ENCODE measurements at regions not wholly inside any gene's neighbourhood (a gene's known extent, or its start where the extent isn't known, plus 50 kb on each side); places are given as distances from the start of the nearest gene placed in this dataset.
"Not testable (repeated sequence)": the region's sequence is repeated elsewhere in the genome, so short reads cannot be mapped to it uniquely, and the experiment has no call there.

GRCh38 chr2:21746499-21746898, 622.7 kb downstream of the TDRD15 start:
- DNase-seq = no peak

DNA sequence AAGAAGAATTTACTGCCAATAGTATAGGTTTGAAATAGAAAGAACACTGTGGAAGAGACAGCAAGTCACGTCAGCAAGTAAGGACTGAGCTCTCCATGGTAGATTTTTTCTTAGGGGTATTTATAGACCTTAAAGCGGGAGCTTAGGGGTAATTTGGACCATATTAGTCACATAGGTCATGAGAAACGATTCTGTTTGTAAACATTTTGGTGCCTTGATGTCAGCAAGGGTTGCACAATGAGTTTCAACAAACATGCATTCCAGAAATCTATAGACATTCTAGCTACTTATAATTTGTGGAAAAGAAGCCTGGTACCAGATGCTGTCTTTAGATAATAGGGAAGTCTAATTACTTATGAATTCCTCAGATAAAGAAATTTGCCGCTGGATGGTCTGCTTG, 624.7 kb downstream of the TDRD15 start:
- DNase-seq = no peak

DNA sequence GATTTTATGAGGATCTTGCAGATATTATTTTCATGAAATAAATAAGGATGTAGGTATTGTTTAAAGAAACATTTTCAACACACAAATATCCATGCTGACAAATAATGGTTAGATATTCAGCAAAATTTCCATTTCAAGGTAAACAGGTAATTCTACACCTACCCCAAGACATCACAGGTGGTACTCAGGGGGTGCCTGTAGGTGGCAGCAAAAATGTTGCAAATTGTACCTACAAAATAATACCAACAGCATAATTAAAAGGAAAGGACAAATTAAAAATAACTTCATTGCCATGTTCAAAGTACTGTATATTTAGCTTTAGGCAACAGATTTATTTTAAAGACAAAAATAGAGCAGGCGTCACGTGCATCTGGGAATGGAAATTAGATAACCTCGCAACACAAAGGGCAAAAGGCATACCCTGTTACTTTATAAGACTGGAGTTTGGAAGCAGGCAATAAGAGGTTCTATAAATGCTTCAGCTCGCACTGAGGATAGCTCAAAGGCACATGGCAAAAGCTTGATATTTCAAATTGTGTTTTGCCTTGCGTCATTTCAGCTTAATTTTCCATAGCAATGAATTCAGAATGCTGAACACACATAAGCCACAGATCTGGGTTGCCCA, 630.5 kb downstream of the TDRD15 start:
- no peak for DNase-seq

- no peak for DNase-seq
Measured at GRCh38 chr2:21757805-21758430, 634.1 kb downstream of the TDRD15 start.

DNA sequence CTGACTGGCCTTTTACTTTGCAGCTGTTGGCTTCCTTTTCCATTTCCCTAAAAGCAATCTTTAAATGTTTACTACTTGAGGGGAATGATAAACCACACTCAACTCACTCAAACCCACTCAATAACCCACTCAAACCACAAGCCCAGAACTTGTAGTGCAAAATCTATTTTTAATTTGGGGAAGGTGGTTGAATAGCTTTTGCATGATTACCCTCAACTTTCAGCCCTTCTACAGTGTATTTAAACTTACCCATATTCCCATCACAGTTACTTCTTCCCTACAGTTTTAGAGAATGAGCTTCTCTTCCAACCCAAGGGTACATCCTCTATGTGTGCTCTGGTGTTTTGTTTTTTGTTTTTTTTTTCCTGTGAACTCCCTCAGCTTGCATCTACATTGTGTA, 636.1 kb downstream of the TDRD15 start:
- no peak for DNase-seq

- DNase-seq = no peak
Measured at GRCh38 chr2:21761361-21761760, 637.6 kb downstream of the TDRD15 start.

GRCh38 chr2:21763501-21763900, 639.7 kb downstream of the TDRD15 start:
- DNase-seq = no peak

DNA sequence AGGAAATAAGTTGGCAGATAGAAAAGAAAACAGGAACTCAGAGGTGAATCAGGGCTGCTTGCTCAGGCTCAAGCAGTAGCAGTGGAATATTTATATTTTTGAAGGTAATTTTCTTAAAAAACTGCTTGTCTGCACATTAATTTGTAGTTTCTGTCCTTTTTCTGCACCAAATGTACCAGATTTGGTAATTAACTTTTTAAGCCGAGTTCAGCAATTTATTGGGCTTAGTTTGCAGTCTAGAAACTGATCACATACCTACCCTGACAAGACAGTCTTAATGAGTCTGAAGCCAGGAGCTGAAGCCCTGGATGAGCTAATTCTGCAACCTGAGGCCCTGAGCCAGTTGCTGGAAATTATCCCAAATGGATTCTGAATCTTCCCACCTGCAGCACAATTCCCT, 647.0 kb downstream of the TDRD15 start:
- DNase-seq = no peak

DNA sequence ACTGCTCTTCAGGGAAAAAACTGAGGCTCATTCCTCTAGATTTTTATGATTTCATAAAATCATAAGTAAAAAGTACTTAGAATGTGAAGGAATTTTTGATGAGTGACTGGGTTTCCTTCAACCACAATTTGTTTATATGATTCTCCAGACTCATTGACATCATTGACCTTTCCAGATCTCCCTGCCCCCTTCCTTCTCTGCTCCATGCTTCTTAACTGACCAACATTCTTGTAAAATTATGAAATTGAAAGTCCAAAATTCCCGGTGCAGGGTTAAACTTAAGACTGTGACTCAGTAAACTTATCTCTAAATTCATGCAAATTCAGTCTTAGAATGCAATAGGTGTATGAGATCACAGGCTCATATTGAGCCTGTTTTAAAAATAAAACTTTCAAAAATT, 648.9 kb downstream of the TDRD15 start:
- no peak for DNase-seq

DNA sequence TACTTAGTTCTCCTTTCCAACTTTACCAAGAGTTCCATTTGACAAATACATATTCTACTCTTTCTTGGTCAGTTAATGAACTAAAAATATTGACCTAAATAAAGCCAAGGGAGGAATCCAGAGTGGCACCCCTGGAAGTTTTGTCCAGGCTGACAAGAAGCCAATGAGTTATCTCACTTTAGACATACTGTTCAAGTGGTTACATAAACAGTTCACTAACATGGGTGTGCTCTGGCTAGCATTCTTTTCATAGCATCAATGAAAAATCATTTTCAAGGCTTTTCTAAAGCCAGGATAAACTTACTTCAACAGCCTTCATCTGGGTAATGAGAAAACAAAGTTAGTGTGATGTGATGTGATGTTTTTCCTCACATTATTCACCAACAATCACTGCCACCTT, 649.4 kb downstream of the TDRD15 start:
- DNase-seq = no peak

GRCh38 chr2:21774691-21775368, 651.1 kb downstream of the TDRD15 start:
- DNase-seq = no peak

GRCh38 chr2:21779786-21780185, 656.0 kb downstream of the TDRD15 start:
- DNase-seq = no peak

GRCh38 chr2:21781962-21782361, 658.2 kb downstream of the TDRD15 start:
- no peak for DNase-seq

- DNase-seq = no peak
Measured at GRCh38 chr2:21782866-21783265, 659.1 kb downstream of the TDRD15 start.

DNA sequence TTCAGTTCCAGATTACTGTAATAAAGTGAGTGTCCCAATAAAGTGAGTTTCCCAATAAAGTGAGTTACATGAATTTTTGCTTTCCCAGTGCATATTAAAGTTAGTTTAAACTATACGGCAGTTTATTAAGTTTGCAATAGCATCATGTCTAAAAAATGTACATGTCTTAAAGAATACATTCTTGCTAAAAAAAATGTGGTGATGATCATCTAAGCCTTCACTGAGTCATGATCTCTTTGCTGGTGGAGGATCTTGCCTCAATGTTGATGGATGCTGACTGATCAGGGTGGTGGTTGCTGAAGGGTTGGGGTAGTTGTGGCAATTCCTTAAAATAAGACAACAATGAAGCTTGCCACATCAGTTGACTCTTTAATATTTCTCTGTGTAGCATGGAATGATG, 664.2 kb downstream of the TDRD15 start:
- DNase-seq = no peak

- DNase-seq = not testable (repeated sequence)
Measured at GRCh38 chr2:21790311-21790710, 666.5 kb downstream of the TDRD15 start.

- DNase-seq = no peak
Measured at GRCh38 chr2:21792571-21792970, 668.8 kb downstream of the TDRD15 start.

- no peak for DNase-seq
Measured at GRCh38 chr2:21793461-21793860, 669.7 kb downstream of the TDRD15 start.

GRCh38 chr2:21794611-21795010, 670.8 kb downstream of the TDRD15 start:
- no peak for DNase-seq

- DNase-seq = no peak
Measured at GRCh38 chr2:21800356-21800755, 676.6 kb downstream of the TDRD15 start.

- no peak for DNase-seq
Measured at GRCh38 chr2:21803550-21803949, 679.8 kb downstream of the TDRD15 start.

DNA sequence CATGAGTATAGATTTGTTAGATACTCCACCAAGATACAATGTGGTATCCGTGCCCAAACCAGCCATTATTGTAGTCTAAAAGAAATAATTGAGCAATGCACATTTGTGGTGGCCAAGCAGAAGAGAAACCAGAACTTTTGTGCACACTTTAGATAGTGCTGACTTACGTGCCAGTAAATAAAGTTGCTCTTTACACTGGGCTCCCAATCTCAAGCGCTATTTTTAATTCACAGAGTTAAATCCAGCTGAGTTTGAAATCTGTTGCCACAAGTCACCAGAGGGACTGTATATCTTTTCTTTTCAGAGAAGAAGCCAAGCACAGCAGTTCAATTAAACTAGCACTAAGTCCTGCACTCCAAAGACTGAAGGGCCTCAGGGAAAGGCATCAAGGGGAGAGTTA, 680.4 kb downstream of the TDRD15 start:
- DNase-seq = no peak

GRCh38 chr2:21811541-21811940, 687.8 kb downstream of the TDRD15 start:
- DNase-seq = no peak

DNA sequence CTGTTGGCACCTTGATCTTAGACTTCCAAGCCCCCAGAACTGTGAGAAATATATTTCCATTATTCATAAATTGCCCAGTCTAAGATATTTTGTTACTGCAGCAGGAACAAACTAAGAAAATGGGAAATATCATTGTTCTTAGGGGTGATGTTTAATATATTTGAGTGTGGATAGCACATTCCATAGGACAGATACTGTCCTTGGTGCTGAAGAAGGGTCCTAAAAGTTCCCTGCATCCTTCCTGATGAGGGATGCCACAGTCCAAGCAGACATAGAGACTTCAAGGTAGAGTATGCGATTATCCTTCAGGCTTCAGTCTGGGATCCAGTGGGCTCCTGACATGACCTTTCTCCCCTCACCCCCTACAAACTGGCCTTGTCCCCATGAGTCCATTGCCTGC, 689.0 kb downstream of the TDRD15 start:
- DNase-seq = no peak

All from SW 1271 (cell line).